ENCODE measurements at regions not wholly inside any gene's neighbourhood (a gene's known extent, or its start where the extent isn't known, plus 50 kb on each side); places are given as distances from the start of the nearest gene placed in this dataset.
A peak's percentile ranks its signal among the peaks of the same experiment; 100 is the strongest.

GRCh38 chr2:8191427-8191826 lies 490.4 kb upstream of the ID2 start:
- H3K79me2 ChIP-seq (ENCODE audit: insufficient read depth, low read length): no peaks in the 10 kb centered on the region
- no peaks in the 10 kb centered on the region for H3K27me3 ChIP-seq (ENCODE audit: control insufficient read depth in 2 of 2, insufficient read depth in 2 of 2, low read length in 2 of 2)
- H3K4me2 ChIP-seq (replicated peaks; ENCODE audit: extremely low read depth, low read length, poor library complexity, severe bottlenecking): no peak overlapping the region
- H3K4me1 Mint-ChIP-seq: peaks cover 19% of the 10 kb centered on the region
- intact Hi-C loops (cut with micrococcal nuclease): loop anchor here in 1 of 2 donors (10.0 kb wide), 1 partner anchor 113 kb away; no protein-coding TSS in a partner anchor
- H3K36me3 ChIP-seq (replicated peaks in 1 of 2; ENCODE audit: control insufficient read depth in 1 of 2, insufficient read depth in 2 of 2, low read length in 2 of 2): no peaks in the 10 kb centered on the region
- H3K9me3 ChIP-seq (replicated peaks in 1 of 2; ENCODE audit: control insufficient read depth in 1 of 2, insufficient read depth in 1 of 2, low read length in 2 of 2): no peaks in the 10 kb centered on the region
- H3K27ac Mint-ChIP-seq: peak overlapping the region in 1 of 7 donors; percentile 50
- peaks cover 0 to 2% (median 0%) of the 10 kb centered on the region in 3 donors for H3K27me3 Mint-ChIP-seq (ENCODE audit: low read depth in 3 of 3)
- 100% methylated on average over 1 of the region's 4 CpGs for WGBS (ENCODE audit: insufficient coverage)
- TF ChIP-seq CTCF (IDR thresholded peaks at IDR 0.05): no peak
- H3K36me3 Mint-ChIP-seq: no peaks in the 10 kb centered on the region
- H3K4me3 ChIP-seq (replicated peaks in 1 of 3; ENCODE audit: low read depth in 2 of 3, low read length in 3 of 3): no peak overlapping the region
- peaks cover 0 to 4% (median 0%) of the 10 kb centered on the region in 7 donors for H3K9me3 Mint-ChIP-seq
- no peak overlapping the region for H3K4me3 Mint-ChIP-seq
- H3K9ac ChIP-seq (ENCODE audit: insufficient read depth, low read length, poor library complexity, severe bottlenecking): no peak overlapping the region
- H4K20me1 ChIP-seq (ENCODE audit: insufficient read depth, low read length): no peaks in the 10 kb centered on the region
- H3K27ac ChIP-seq (ENCODE audit: low read depth in 1 of 2, low read length in 2 of 2): no peak overlapping the region
- peaks cover 16 to 20% of the 10 kb centered on the region in 2 donors for H3K4me1 ChIP-seq (ENCODE audit: control insufficient read depth in 1 of 2, insufficient read depth in 2 of 2, low read length in 2 of 2)
- DNase-seq: no peak
- no peak overlapping the region for H2AFZ ChIP-seq (ENCODE audit: insufficient read depth, low read depth, low read length, poor library complexity, severe bottlenecking)

- peak overlapping the region; percentile 63 for H3K4me2 ChIP-seq (replicated peaks; ENCODE audit: extremely low read depth, low read length, poor library complexity, severe bottlenecking)
- H3K79me2 ChIP-seq (ENCODE audit: insufficient read depth, low read length): no peaks in the 10 kb centered on the region
- intact Hi-C loops (cut with micrococcal nuclease): loop anchor here in 1 of 2 donors (10.0 kb wide), 1 partner anchor 112 kb away; no protein-coding TSS in a partner anchor
- H3K9ac ChIP-seq (ENCODE audit: insufficient read depth, low read length, poor library complexity, severe bottlenecking): no peak overlapping the region
- H3K27me3 ChIP-seq (ENCODE audit: control insufficient read depth in 2 of 2, insufficient read depth in 2 of 2, low read length in 2 of 2): no peaks in the 10 kb centered on the region
- H3K27ac ChIP-seq (ENCODE audit: low read depth in 1 of 2, low read length in 2 of 2): peak overlapping the region in 1 of 2 donors; percentile 81
- Mint-ChIP-seq H3K36me3 (no peaks in the 10 kb centered on the region), H3K9me3 (peaks cover 0 to 2% (median 0%) of the 10 kb centered on the region in 7 donors), H3K4me3 (peak overlapping the region; percentile 63 to 87), H3K27me3 (ENCODE audit: low read depth in 3 of 3) (peaks cover 0 to 2% (median 0%) of the 10 kb centered on the region in 3 donors), H3K27ac (peak overlapping the region; percentile 52 to 90 (median 81)), H3K4me1 (peaks cover 19% of the 10 kb centered on the region)
- H3K4me1 ChIP-seq (ENCODE audit: control insufficient read depth in 1 of 2, insufficient read depth in 2 of 2, low read length in 2 of 2): peaks cover 16 to 20% of the 10 kb centered on the region in 2 donors
- no peaks in the 10 kb centered on the region for H3K36me3 ChIP-seq (replicated peaks in 1 of 2; ENCODE audit: control insufficient read depth in 1 of 2, insufficient read depth in 2 of 2, low read length in 2 of 2)
- WGBS (ENCODE audit: insufficient coverage): no CpG with 5 or more reads among the region's 2 CpGs
- no peaks in the 10 kb centered on the region for H3K9me3 ChIP-seq (replicated peaks in 1 of 2; ENCODE audit: control insufficient read depth in 1 of 2, insufficient read depth in 1 of 2, low read length in 2 of 2)
- no peak for DNase-seq
- H4K20me1 ChIP-seq (ENCODE audit: insufficient read depth, low read length): no peaks in the 10 kb centered on the region
- H3K4me3 ChIP-seq (replicated peaks in 1 of 3; ENCODE audit: low read depth in 2 of 3, low read length in 3 of 3): peak overlapping the region; percentile 24 to 63 (median 50)
- H2AFZ ChIP-seq (ENCODE audit: insufficient read depth, low read depth, low read length, poor library complexity, severe bottlenecking): peak overlapping the region; percentile 34
- no peak for TF ChIP-seq CTCF (IDR thresholded peaks at IDR 0.05)
Measured at GRCh38 chr2:8193146-8193545, 488.7 kb upstream of the ID2 start.

Data from CD14-positive monocyte (primary cell).